Stimulated activated naive CD4-positive, alpha-beta T cell treated with Interleukin-2 at 50 U/mL for 16 hours (primary cell): ENCODE measurements at regions not wholly inside any gene's neighbourhood (a gene's known extent, or its start where the extent isn't known, plus 50 kb on each side); places are given as distances from the start of the nearest gene placed in this dataset.
"Not testable (repeated sequence)": the region's sequence is repeated elsewhere in the genome, so short reads cannot be mapped to it uniquely, and the experiment has no call there.

Experiments
- DNase-seq: peaks from one replicate; lab custom pipeline; 2025; lab: John Stamatoyannopoulos, UW

DNA sequence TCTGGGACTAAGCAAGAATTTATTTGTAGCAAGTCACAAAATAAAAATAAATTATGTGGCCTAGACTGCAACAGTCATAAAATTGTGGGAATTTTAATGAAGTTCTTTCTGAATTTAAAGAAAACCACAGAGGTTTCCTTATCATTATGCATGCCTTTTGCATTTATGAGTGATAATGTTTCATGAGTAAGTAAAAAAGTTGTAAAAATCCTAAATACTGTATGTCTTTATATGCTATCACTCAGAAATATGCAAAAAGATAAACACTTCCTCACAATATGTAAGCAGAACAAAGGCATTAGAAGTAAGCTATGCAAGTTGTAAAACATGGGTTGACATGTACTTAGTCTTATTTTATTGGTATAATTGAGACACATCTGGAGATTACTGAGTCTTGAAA, 239.4 kb upstream of the PDE3A start:
- DNase-seq, result no peak

DNA sequence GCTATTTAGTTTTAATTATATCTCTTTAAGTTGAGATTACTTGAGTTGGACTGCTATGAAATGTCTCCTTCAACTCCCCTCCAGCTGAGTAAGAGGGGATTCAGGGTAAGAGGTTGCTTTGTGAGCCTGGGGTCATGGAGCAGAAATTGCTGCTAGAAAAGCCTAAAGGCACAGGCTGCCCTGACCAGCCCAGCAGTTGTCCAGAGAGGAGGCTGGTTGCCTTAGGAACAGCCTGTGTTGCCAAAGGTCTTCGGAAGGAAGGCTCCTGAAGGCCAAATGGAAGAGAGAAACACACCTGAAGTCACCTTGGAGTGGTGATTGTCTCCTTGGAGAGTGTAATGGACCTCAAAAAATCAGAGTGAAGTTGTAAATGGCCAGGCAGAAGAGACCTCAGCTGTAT, 235.5 kb upstream of the PDE3A start:
- no peak for DNase-seq

- no peak for DNase-seq
Observed at GRCh38 chr12:20134652-20135051, 233.7 kb upstream of the PDE3A start.

DNA sequence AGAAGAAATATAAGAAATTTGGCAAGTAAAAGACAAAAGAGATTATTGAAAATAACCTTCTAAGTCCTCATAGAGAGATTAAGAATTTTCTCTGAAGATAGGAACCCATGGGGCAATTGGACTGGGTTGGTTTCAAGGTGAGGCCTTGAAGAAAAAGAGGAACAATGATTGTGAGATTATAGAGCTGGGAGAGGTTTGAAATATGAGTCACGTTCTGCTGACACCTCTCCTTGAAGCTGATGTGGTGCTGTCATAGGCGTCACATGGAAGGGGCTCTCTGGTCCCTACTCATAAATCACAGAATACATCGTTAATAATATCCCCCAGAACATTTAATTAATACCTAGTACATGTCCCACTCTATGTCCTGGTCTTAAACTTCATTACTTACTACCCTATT, 227.6 kb upstream of the PDE3A start:
- no peak for DNase-seq

DNA sequence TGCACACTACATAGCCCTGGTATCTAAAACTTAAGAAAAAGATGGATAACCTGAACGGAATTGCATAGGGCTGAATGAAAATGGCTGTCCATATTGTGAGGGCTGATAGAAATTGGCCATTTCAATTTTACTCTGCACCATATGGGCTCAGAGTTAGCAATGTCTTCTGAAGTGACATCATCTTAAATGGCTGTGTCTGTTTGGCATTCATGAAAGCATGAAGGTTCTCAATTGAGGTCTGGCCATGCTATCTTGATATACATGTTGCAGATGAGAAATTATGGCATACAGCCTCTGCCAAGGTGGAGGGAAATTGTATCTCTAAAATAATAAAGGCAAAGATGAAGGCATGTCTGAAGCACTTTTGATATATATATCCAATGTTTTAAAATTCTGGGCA, 226.0 kb upstream of the PDE3A start:
- DNase-seq, result no peak

- DNase-seq, result no peak
Observed at GRCh38 chr12:20142956-20143355, 225.4 kb upstream of the PDE3A start.

DNA sequence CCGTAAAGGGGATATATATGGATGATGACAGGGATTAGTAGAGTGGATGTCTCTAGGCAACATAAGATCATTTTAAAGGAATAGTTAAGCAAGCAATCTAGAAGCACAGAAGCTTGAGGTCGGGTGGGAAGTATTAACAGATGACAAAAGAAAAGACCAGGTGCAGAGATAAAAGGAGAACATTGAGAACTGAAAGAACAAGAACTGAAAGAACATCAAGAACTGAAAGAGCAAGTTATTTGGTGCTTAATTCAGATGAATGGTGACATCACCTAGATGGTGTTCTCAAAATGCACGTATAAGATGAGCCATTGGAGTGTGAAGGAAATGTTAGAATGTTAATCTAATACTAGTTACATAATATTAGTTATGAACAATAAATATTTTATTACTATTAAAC, 224.0 kb upstream of the PDE3A start:
- no peak for DNase-seq

DNA sequence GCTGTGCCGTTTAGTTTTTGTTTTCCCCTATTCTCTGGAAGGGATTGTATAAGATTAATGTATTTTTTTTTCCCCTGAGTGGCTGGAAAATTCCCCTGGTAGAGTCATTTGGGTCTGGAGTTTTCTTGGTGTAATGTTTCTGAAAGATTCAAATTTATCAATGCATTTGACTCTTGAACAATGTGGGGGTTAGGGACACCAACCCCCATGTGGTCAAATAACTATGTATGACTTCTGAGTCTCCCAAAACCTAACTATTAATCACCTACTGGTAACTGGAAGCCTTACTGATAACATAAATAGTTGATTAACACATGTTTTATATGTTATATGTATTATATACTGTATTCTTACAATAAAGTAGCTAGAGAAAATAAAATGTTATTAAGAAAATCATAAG, 220.1 kb upstream of the PDE3A start:
- DNase-seq, result no peak

DNA sequence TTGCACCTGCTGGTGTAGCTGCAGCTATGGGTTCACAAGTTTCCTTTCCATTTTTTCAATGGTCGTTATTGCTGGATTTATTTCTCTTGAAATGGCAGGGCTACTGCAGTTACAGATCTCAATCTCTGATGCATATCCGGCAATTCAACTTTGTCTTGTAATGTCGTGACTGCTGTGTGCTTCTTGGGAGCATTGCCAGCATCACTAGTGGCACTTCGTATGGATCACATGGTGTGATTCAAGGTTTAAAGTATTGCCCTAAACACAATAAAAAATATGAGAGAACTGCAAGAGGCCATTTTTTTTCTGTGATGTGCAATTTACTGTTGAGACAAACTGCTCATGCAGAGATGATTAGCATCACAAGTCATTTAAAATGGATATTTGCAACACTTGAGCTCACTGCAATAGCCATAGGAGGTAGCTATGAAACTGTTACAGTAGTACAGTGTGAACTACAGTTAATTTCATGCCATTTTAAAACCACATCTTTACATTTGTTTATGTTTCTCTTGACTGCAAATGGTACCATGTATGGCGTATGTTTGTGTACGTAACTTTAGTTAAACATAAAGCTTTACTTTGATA, 217.4 kb upstream of the PDE3A start:
- no peak for DNase-seq

DNA sequence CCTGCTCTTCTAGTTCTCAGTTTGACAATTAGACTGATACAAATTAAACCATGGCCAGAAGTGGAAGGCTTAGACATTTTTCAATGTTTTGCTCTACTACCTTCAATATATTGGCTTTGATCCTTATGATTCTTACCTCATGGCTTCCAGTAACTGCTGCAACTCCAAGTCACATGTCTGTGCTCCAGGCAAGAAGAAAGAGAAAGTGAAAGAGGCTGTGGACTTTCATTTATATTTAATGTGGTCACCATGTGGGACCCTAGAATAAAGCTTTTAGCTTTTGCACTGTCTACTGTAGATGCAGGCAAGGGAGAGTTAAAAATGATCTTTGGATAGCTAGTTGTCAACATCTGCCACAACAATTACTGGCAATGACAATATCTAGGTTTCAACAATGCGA, 214.3 kb upstream of the PDE3A start:
- no peak for DNase-seq

DNA sequence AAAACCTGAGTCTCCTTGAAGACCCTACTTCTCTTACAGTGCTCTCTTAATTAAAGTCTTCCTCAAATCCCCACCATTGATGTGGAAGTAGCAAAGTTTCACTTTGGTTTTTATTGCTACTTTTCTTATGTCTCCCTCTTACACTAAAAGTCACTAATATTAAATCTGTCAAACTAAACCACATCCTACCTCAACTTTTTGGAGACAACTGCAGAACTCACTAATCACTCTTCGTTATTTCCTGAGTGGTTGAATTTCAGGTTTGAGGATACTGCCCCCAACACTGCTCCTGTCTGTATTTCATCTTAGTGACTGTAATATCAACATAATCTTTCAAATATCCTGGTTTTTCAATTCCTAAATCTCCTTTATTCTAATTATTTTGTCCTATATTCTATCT, 213.0 kb upstream of the PDE3A start:
- no peak for DNase-seq

- DNase-seq, result not testable (repeated sequence)
Observed at GRCh38 chr12:20160899-20161298, 207.4 kb upstream of the PDE3A start.

GRCh38 chr12:20174528-20175175, 193.7 kb upstream of the PDE3A start:
- no peak for DNase-seq

- DNase-seq, result no peak
Observed at GRCh38 chr12:20175704-20176388, 192.5 kb upstream of the PDE3A start.

- DNase-seq, result no peak
Observed at GRCh38 chr12:20181416-20182180, 186.7 kb upstream of the PDE3A start.

GRCh38 chr12:20183563-20183962, 184.8 kb upstream of the PDE3A start:
- DNase-seq, result no peak

GRCh38 chr12:20184514-20184913, 183.8 kb upstream of the PDE3A start:
- DNase-seq, result no peak

GRCh38 chr12:20187456-20187855, 180.9 kb upstream of the PDE3A start:
- no peak for DNase-seq

GRCh38 chr12:20188930-20189653, 179.2 kb upstream of the PDE3A start:
- DNase-seq, result no peak

- DNase-seq, result no peak
Observed at GRCh38 chr12:20189767-20190166, 178.6 kb upstream of the PDE3A start.

GRCh38 chr12:20194171-20194570, 174.2 kb upstream of the PDE3A start:
- DNase-seq, result no peak

DNA sequence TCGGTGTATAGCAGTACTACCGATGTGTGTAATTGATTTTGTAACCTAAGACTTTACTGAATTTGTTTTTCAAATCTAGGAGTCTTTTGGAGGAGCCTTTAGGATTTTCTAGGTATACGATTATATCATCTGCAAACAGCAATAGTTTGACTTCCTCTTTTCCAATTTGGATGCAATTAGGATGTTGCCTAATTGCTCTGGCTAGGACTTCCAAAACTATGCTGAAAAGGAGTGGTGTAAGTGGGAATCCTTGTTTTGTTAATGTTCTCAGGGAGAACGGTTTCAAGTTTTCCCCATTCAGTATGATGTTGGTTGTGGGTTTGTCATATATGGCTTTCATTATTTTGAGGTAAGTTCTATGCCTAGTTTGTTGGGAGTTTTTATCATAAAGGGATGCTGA, 171.6 kb upstream of the PDE3A start:
- DNase-seq, result no peak
